ENCODE measurements at regions not wholly inside any gene's neighbourhood (a gene's known extent, or its start where the extent isn't known, plus 50 kb on each side); places are given as distances from the start of the nearest gene placed in this dataset.

- Histone ChIP-seq H4K20me1 (ENCODE audit: insufficient read depth, low read length) (no peaks in the 10 kb centered on the region), H3K4me1 (ENCODE audit: insufficient read depth, low read length) (no peaks in the 10 kb centered on the region), H3K4me3 (replicated peaks in 1 of 3; ENCODE audit: insufficient read depth in 1 of 3, low read depth in 2 of 3, low read length in 3 of 3) (no peak overlapping the region), H2AFZ (ENCODE audit: low read length) (no peak overlapping the region), H3K79me2 (ENCODE audit: insufficient read depth, low read length) (no peaks in the 10 kb centered on the region), H3K27me3 (ENCODE audit: control insufficient read depth in 1 of 2, insufficient read depth in 2 of 2, low read length in 2 of 2) (peaks cover 0 to 6% of the 10 kb centered on the region in 2 experiments; a peak in 2 of 5 replicates), H3K9me3 (ENCODE audit: low read length) (peaks cover 4% of the 10 kb centered on the region), H3K9ac (ENCODE audit: insufficient read depth, low read depth, low read length) (no peak overlapping the region), H3K4me2 (ENCODE audit: low read depth, low read length) (no peak overlapping the region), H3K36me3 (replicated peaks in 1 of 2; ENCODE audit: control insufficient read depth in 1 of 2, insufficient read depth in 2 of 2, low read length in 2 of 2) (no peaks in the 10 kb centered on the region), H3K27ac (ENCODE audit: extremely low read length, insufficient read depth, low read length) (no peak overlapping the region)
- ChIA-PET CTCF (ENCODE audit: low intra/inter-chr PET ratio, low total read pairs) (no interaction called here), POLR2A (no interaction called here)
- ATAC-seq (no peak), FAIRE-seq (no peak), DNase-seq (ENCODE audit: low spot score) (no peak)
- 20% methylated on average over 1 of the region's 1 CpG for WGBS (ENCODE audit: low lambda C conversion rate)
- intact Hi-C loops (cut with micrococcal nuclease; ENCODE audit: unreplicated experiment): no loop called here
- in situ Hi-C loops (cut with HindIII; ENCODE audit: extremely low pct_ligation_motif_present, low pct_unique_long_range_greater_than_20kb): no loop called here
- BruUV-seq (replicated peaks): no TSS peak
- TF ChIP-seq, protein P1, sequence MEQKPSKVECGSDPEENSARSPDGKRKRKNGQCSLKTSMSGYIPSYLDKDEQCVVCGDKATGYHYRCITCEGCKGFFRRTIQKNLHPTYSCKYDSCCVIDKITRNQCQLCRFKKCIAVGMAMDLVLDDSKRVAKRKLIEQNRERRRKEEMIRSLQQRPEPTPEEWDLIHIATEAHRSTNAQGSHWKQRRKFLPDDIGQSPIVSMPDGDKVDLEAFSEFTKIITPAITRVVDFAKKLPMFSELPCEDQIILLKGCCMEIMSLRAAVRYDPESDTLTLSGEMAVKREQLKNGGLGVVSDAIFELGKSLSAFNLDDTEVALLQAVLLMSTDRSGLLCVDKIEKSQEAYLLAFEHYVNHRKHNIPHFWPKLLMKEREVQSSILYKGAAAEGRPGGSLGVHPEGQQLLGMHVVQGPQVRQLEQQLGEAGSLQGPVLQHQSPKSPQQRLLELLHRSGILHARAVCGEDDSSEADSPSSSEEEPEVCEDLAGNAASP (CRISPR knock-in tag; IDR thresholded peaks at IDR 0.05; ENCODE audit: borderline replicate concordance): no peak
- TF ChIP-seq ZNF703 (CRISPR knock-in tag; IDR thresholded peaks at IDR 0.05; ENCODE audit: borderline replicate concordance) (no peak), MAFF (IDR thresholded peaks at IDR 0.05; ENCODE audit: low read depth, low read length) (peak; percentile 81), ZZZ3 (CRISPR knock-in tag; IDR thresholded peaks at IDR 0.05; ENCODE audit: borderline replicate concordance) (no peak), KLF15 (CRISPR knock-in tag; IDR thresholded peaks at IDR 0.05; ENCODE audit: borderline replicate concordance) (no peak), MAFK (conservative IDR thresholded peaks at IDR 0.05 in 1 of 2, IDR thresholded peaks at IDR 0.05 in 1 of 2; ENCODE audit: low read length in 2 of 2) (peak; percentile 81 to 92), NFE2L1 (CRISPR knock-in tag; IDR thresholded peaks at IDR 0.05; ENCODE audit: borderline replicate concordance) (no peak), ZBTB21 (CRISPR knock-in tag; IDR thresholded peaks at IDR 0.05) (no peak)
Measured at GRCh38 chr6:165744555-165745228, 81.7 kb upstream of the PDE10A start.
